WTC11 (cell line): ENCODE measurements at regions not wholly inside any gene's neighbourhood (a gene's known extent, or its start where the extent isn't known, plus 50 kb on each side); places are given as distances from the start of the nearest gene placed in this dataset.

Experiments used
- CTCF ChIP-seq: fragments of 200-600 bp; IDR thresholded peaks from 2 replicates; pipeline ENCODE4 v1.8.0; 2022; ENCODE audit warnings: antibody characterized with exemption
- KAT7 ChIP-seq: sonication (generic); formaldehyde crosslinking; IDR thresholded peaks from 2 replicates; pipeline ENCODE4 v1.8.1; 2023; ENCODE audit warnings: missing genetic modification reagents, mild to moderate bottlenecking, borderline replicate concordance
- RELA ChIP-seq: sonication (generic); formaldehyde crosslinking; IDR thresholded peaks from 2 replicates; pipeline ENCODE4 v1.8.1; 2022; ENCODE audit warnings: missing genetic modification reagents, mild to moderate bottlenecking, borderline replicate concordance
- USF2 ChIP-seq: sonication (generic); formaldehyde crosslinking; IDR thresholded peaks from 2 replicates; pipeline ENCODE4 v1.8.1; 2023; ENCODE audit warnings: mild to moderate bottlenecking, missing genetic modification reagents, moderate library complexity
- ZNF121 ChIP-seq: sonication (generic); formaldehyde crosslinking; IDR thresholded peaks from 2 replicates; pipeline ENCODE4 v1.8.0; 2023; ENCODE audit warnings: missing genetic modification reagents
- ZNF512 ChIP-seq: sonication (generic); formaldehyde crosslinking; IDR thresholded peaks from 2 replicates; pipeline ENCODE4 v1.8.1; 2022; ENCODE audit warnings: missing genetic modification reagents, borderline replicate concordance

- TF ChIP-seq KAT7 (CRISPR knock-in tag) (no peak), CTCF (no peak), RELA (CRISPR knock-in tag) (no peak), ZNF121 (no peak), USF2 (CRISPR knock-in tag) (no peak), ZNF512 (no peak)
These were observed 73.6 kb upstream of the EIF3M start for GRCh38 chr11:32510039-32510438.
